ENCODE measurements at regions not wholly inside any gene's neighbourhood (a gene's known extent, or its start where the extent isn't known, plus 50 kb on each side); places are given as distances from the start of the nearest gene placed in this dataset.

GRCh38 chr1:78839704-78840277, 166.7 kb downstream of the ADGRL4 start:
- Histone ChIP-seq H2BK120ac (ENCODE audit: low read depth, low read length, poor library complexity, severe bottlenecking) (no peak overlapping the region), H3K79me2 (ENCODE audit: insufficient read depth, low read length) (no peaks in the 10 kb centered on the region), H3K4me2 (ENCODE audit: insufficient read depth, insufficient read length, low read length) (no peak overlapping the region), H2AK5ac (ENCODE audit: insufficient read length, low read length) (no peak overlapping the region), H2BK15ac (ENCODE audit: low read depth, low read length) (no peak overlapping the region), H3K18ac (ENCODE audit: insufficient read length, low read depth, low read length) (no peak overlapping the region), H3K27ac (ENCODE audit: insufficient read length, low read depth, low read length) (no peak overlapping the region), H4K91ac (ENCODE audit: insufficient read length, low read depth, low read length) (no peak overlapping the region), H4K5ac (ENCODE audit: insufficient read length, low read depth, low read length) (no peak overlapping the region), H2BK20ac (ENCODE audit: low read depth, low read length, poor library complexity, severe bottlenecking) (no peak overlapping the region), H4K8ac (replicated peaks; ENCODE audit: insufficient read length, low read depth, low read length) (no peak overlapping the region), H3K27me3 (ENCODE audit: insufficient read depth, low read length) (no peaks in the 10 kb centered on the region), H3K14ac (ENCODE audit: insufficient read depth, low read length) (no peak overlapping the region), H4K20me1 (ENCODE audit: control insufficient read depth, insufficient read depth, insufficient read length) (no peaks in the 10 kb centered on the region), H3K56ac (ENCODE audit: insufficient read length, low read depth, low read length) (no peak overlapping the region), H2BK5ac (ENCODE audit: insufficient read length, low read length) (no peak overlapping the region), H2AFZ (ENCODE audit: low read length) (no peak overlapping the region), H3K9ac (ENCODE audit: extremely low read depth, insufficient read length, low read length) (no peak overlapping the region), H2BK12ac (ENCODE audit: insufficient read length, low read depth, low read length) (no peak overlapping the region), H3K9me3 (ENCODE audit: control insufficient read depth, low read depth, low read length) (no peaks in the 10 kb centered on the region), H3K23ac (ENCODE audit: insufficient read length, low read depth, low read length) (no peak overlapping the region), H3K4me1 (ENCODE audit: insufficient read depth, low read length) (no peaks in the 10 kb centered on the region; the same call in 1 of the 2 replicates), H3K79me1 (ENCODE audit: insufficient read depth, low read depth, low read length, poor library complexity, severe bottlenecking) (no peaks in the 10 kb centered on the region), H3K4ac (ENCODE audit: low read depth, low read length) (no peak overlapping the region), H3K23me2 (ENCODE audit: insufficient read length, low read depth, low read length, poor library complexity, severe bottlenecking) (no peaks in the 10 kb centered on the region), H3T11ph (ENCODE audit: low read length) (no peak overlapping the region)
- H3K4me3 Mint-ChIP-seq, result no peak overlapping the region
- no peaks in the 10 kb centered on the region for H3K36me3 Mint-ChIP-seq (ENCODE audit: insufficient read depth in 1 of 3, low read depth in 3 of 3)
- TF ChIP-seq CTCF (conservative IDR thresholded peaks at IDR 0.05), result peak; percentile 85
- no peak overlapping the region for H3K27ac Mint-ChIP-seq
- no peaks in the 10 kb centered on the region for H3K27me3 Mint-ChIP-seq (ENCODE audit: low read depth)
- no CpG with 5 or more reads among the region's 2 CpGs for WGBS (ENCODE audit: extremely low coverage, insufficient read length, low lambda C conversion rate)
- H3K9me3 Mint-ChIP-seq, result no peaks in the 10 kb centered on the region; a peak in 1 of 5 replicates
- DNase-seq, result no peak
- H3K4me1 Mint-ChIP-seq, result peaks cover 8 to 23% of the 10 kb centered on the region in 2 experiments

All from H9 (cell line).